GM12878 (cell line): ENCODE measurements at regions not wholly inside any gene's neighbourhood (a gene's known extent, or its start where the extent isn't known, plus 50 kb on each side); places are given as distances from the start of the nearest gene placed in this dataset.

Source experiments
- ATAC-seq: fragments of 200-7000 bp; cut with Tn5 transposase; 3 replicates; pipeline ENCODE4 v1.9.1; 2020; ENCODE audit warnings: mild to moderate bottlenecking, moderate library complexity
- BruUV-seq: library from RNA; stranded (reverse); fragments of 400-500 nt; replicated peaks from 2 replicates; lab custom pipeline; 2021; lab: Mats Ljungman, UMichigan
- CTCF ChIA-PET: fragments of 300-600 bp; sonication (Branson Sonifier 250); formaldehyde crosslinking; extraction: SDS; loops from one replicate; lab custom pipeline; 2021; ENCODE audit warnings: inconsistent platforms; lab: Yijun Ruan, JAX
- POLR2A ChIA-PET: fragments of 350-600 bp; formaldehyde crosslinking; extraction: SDS; loops from one replicate; lab custom pipeline; 2021; ENCODE audit warnings: inconsistent platforms; lab: Charles Lee
- RAD21 ChIA-PET: fragments of 300-600 bp; sonication (Branson Sonifier 250); formaldehyde crosslinking; loops from one replicate; lab custom pipeline; 2023; ENCODE audit warnings: antibody characterized with exemption; ENCODE audit not compliant: unreplicated experiment; lab: Charles Lee
- SMC1A ChIA-PET: fragments of 300-600 bp; sonication (Branson Sonifier 250); formaldehyde crosslinking; loops from one replicate; lab custom pipeline; 2023; ENCODE audit not compliant: unreplicated experiment, uncharacterized antibody; lab: Charles Lee
- DNase-seq: peaks from one replicate; pipeline ENCODE4 v3.0.0-alpha.2; 2011; ENCODE audit warnings: low read depth, low spot score
- FAIRE-seq: peaks from 3 replicates; lab custom pipeline; 2011; peaks lifted over from hg19 to GRCh38; lab: Jason Lieb, UNC
- H2AFZ ChIP-seq: 2 replicates; pipeline ENCODE4 v1.6.0; 2011; ENCODE audit warnings: low read depth, low read length, control low read depth; ENCODE audit not compliant: control insufficient read depth
- H3K27ac ChIP-seq: 2 replicates; pipeline ENCODE4 v1.5.1; 2011; ENCODE audit warnings: control low read depth; ENCODE audit not compliant: control insufficient read depth, insufficient read depth
- H3K27me3 ChIP-seq, 2 experiments: replicated peaks in 1 of 2; 2 replicates each; pipeline versions ENCODE4 v1.6.0 to v1.6.1; 2011; ENCODE audit warnings: low read length in 1 of 2; ENCODE audit not compliant: control insufficient read depth in 2 of 2, insufficient read depth in 2 of 2
- H3K36me3 ChIP-seq, 2 experiments: 2 replicates each; pipeline ENCODE4 v1.5.1; 2011; ENCODE audit warnings: low read length in 1 of 2; ENCODE audit not compliant: control insufficient read depth in 2 of 2, insufficient read depth in 2 of 2
- H3K4me1 ChIP-seq: 2 replicates; pipeline ENCODE4 v1.6.1; 2011; ENCODE audit warnings: mild to moderate bottlenecking, low read length, moderate library complexity, mixed read lengths; ENCODE audit not compliant: control insufficient read depth, insufficient read depth
- H3K4me2 ChIP-seq: 2 replicates; pipeline ENCODE4 v1.6.0; 2011; ENCODE audit warnings: control low read depth; ENCODE audit not compliant: control insufficient read depth, insufficient read depth
- H3K4me3 ChIP-seq: fragments of 200-600 bp; sonication (generic); 2 replicates; pipeline ENCODE4 v1.5.1; 2016
- H3K79me2 ChIP-seq: 2 replicates; pipeline ENCODE4 v1.6.0; 2011; ENCODE audit warnings: low read length; ENCODE audit not compliant: control insufficient read depth, insufficient read depth
- H3K9ac ChIP-seq: 2 replicates; pipeline ENCODE4 v1.8.0; 2011; ENCODE audit warnings: low read length, control low read depth, mixed read lengths; ENCODE audit not compliant: control insufficient read depth, insufficient read depth
- H3K9me3 ChIP-seq: replicated peaks from 3 replicates; pipeline ENCODE4 v1.5.1; 2011; ENCODE audit warnings: mild to moderate bottlenecking, low read length; ENCODE audit not compliant: control insufficient read depth, insufficient read depth
- H4K20me1 ChIP-seq: 2 replicates; pipeline ENCODE4 v1.6.0; 2011; ENCODE audit not compliant: control insufficient read depth, insufficient read depth
- CREM ChIP-seq: IDR thresholded peaks from 2 replicates; pipeline ENCODE4 v1.6.1; 2014; ENCODE audit warnings: antibody characterized with exemption, low read depth
- EZH2 ChIP-seq: IDR thresholded peaks from 2 replicates; pipeline ENCODE4 v1.6.1; 2012; ENCODE audit warnings: low read depth, mild to moderate bottlenecking, control low read depth, inconsistent platforms, low read length, borderline replicate concordance; ENCODE audit not compliant: control insufficient read depth
- HDAC2 ChIP-seq: fragments of 200-600 bp; sonication (generic); IDR thresholded peaks from 2 replicates; pipeline ENCODE4 v1.6.1; 2017
- IKZF1 ChIP-seq: fragments of 450-650 bp; conservative IDR thresholded peaks from 2 replicates; pipeline ENCODE4 v1.6.1; 2017; ENCODE audit warnings: antibody characterized with exemption, mild to moderate bottlenecking
- IKZF2 ChIP-seq, 2 experiments: fragments of 450-650 bp; IDR thresholded peaks; 2 replicates each; pipeline ENCODE4 v1.6.1; 2017; ENCODE audit warnings: mild to moderate bottlenecking in 2 of 2, moderate library complexity in 2 of 2
- JUND ChIP-seq: IDR thresholded peaks from 2 replicates; pipeline ENCODE4 v1.6.1; 2012; ENCODE audit warnings: low read depth, mild to moderate bottlenecking, low read length, improper control_type of control experiment, moderate library complexity
- MYB ChIP-seq: fragments of 150-350 bp; IDR thresholded peaks from 2 replicates; pipeline ENCODE4 v1.6.1; 2014; ENCODE audit warnings: mild to moderate bottlenecking, low read depth, low read length, borderline replicate concordance
- NFYA ChIP-seq: IDR thresholded peaks from 2 replicates; pipeline ENCODE4 v1.6.1; 2011; ENCODE audit warnings: low read depth, mild to moderate bottlenecking, low read length, improper control_type of control experiment, borderline replicate concordance
- NFYB ChIP-seq: IDR thresholded peaks from 2 replicates; pipeline ENCODE4 v1.6.1; 2011; ENCODE audit warnings: low read depth, mild to moderate bottlenecking, low read length, improper control_type of control experiment, moderate library complexity; ENCODE audit not compliant: insufficient read depth
- NKRF ChIP-seq: fragments of 450-650 bp; conservative IDR thresholded peaks from 2 replicates; pipeline ENCODE4 v1.6.1; 2017; ENCODE audit warnings: mild to moderate bottlenecking, moderate library complexity
- POLR2A ChIP-seq: IDR thresholded peaks from 2 replicates; pipeline ENCODE4 v1.6.1; 2011; ENCODE audit warnings: low read depth, mild to moderate bottlenecking, low read length
- RAD51 ChIP-seq: fragments of 450-650 bp; IDR thresholded peaks from 2 replicates; pipeline ENCODE4 v1.6.1; 2016; ENCODE audit warnings: moderate library complexity, mild to moderate bottlenecking, inconsistent platforms
- RBBP5 ChIP-seq: fragments of 200-600 bp; sonication (generic); conservative IDR thresholded peaks from 2 replicates; pipeline ENCODE4 v1.6.1; 2016
- RELA ChIP-seq: fragments of 450-650 bp; IDR thresholded peaks from 2 replicates; pipeline ENCODE4 v1.8.0; 2014; ENCODE audit warnings: borderline replicate concordance; ENCODE audit not compliant: partially characterized antibody
- SIN3A ChIP-seq: IDR thresholded peaks from 2 replicates; pipeline ENCODE4 v1.6.1; 2012; ENCODE audit warnings: low read depth, low read length, improper control_type of control experiment
- SUPT20H ChIP-seq: IDR thresholded peaks from 2 replicates; pipeline ENCODE4 v1.6.1; 2011; ENCODE audit warnings: low read depth, mild to moderate bottlenecking, low read length, moderate library complexity, borderline replicate concordance; ENCODE audit not compliant: control insufficient read depth
- YBX1 ChIP-seq: fragments of 450-650 bp; IDR thresholded peaks from 2 replicates; pipeline ENCODE4 v1.6.1; 2016; ENCODE audit warnings: antibody characterized with exemption
- WGBS: methylation state at CpG from one replicate; pipeline ENCODE4 v1.1.6; 2016; ENCODE audit warnings: low lambda C conversion rate; ENCODE audit not compliant: insufficient replicate concordance, insufficient coverage; ENCODE audit errors: missing lambda C conversion rate; 5-methylcytosine and 5-hydroxymethylcytosine counted together
- in situ Hi-C: fragments of 300-500 bp; cut with MboI; formaldehyde crosslinking; loops from 9 replicates; pipeline ENCODE4 v1.14.3; 2018; ENCODE audit warnings: mixed read lengths
- intact Hi-C: fragments of 100-400 bp; cut with micrococcal nuclease; formaldehyde crosslinking; loops from one replicate; pipeline ENCODE4 v1.14.2; 2022; ENCODE audit not compliant: unreplicated experiment
- TF ChIP-seq, protein P1 (sequence below): fragments of 450-650 bp; IDR thresholded peaks from 2 replicates; pipeline ENCODE4 v1.6.1; 2017; ENCODE audit warnings: mild to moderate bottlenecking, moderate library complexity

GRCh38 chr2:76572981-76573380, 862.3 kb upstream of the GCFC2 start:
- Histone ChIP-seq H3K27ac (no peak overlapping the region), H2AFZ (no peak overlapping the region), H3K79me2 (no peaks in the 10 kb centered on the region), H3K4me1 (no peaks in the 10 kb centered on the region), H3K9ac (no peak overlapping the region), H3K9me3 (no peaks in the 10 kb centered on the region), H3K36me3 (no peaks in the 10 kb centered on the region), H4K20me1 (no peaks in the 10 kb centered on the region), H3K4me3 (no peak overlapping the region), H3K27me3 (no peaks in the 10 kb centered on the region), H3K4me2 (no peak overlapping the region)
- ChIA-PET POLR2A (no interaction called here), RAD21 (no interaction called here), CTCF (no interaction called here), SMC1A (no interaction called here)
- DNase-seq: no peak
- FAIRE-seq: no peak
- WGBS: 38% methylated on average over 2 of the region's 2 CpGs
- ATAC-seq: no peak
- intact Hi-C loops (no loop called here), in situ Hi-C loops (no loop called here)
- TF ChIP-seq IKZF1 (no peak), MYB (no peak), RAD51 (no peak), SIN3A (no peak), RBBP5 (no peak), NKRF (no peak), JUND (no peak), CREM (no peak), SUPT20H (no peak), EZH2 (no peak), HDAC2 (no peak), NFYA (no peak), IKZF2 (IDR thresholded peaks at IDR 0.05) (no peak), RELA (no peak), NFYB (no peak), YBX1 (no peak), POLR2A (no peak)
- TF ChIP-seq, protein P1, sequence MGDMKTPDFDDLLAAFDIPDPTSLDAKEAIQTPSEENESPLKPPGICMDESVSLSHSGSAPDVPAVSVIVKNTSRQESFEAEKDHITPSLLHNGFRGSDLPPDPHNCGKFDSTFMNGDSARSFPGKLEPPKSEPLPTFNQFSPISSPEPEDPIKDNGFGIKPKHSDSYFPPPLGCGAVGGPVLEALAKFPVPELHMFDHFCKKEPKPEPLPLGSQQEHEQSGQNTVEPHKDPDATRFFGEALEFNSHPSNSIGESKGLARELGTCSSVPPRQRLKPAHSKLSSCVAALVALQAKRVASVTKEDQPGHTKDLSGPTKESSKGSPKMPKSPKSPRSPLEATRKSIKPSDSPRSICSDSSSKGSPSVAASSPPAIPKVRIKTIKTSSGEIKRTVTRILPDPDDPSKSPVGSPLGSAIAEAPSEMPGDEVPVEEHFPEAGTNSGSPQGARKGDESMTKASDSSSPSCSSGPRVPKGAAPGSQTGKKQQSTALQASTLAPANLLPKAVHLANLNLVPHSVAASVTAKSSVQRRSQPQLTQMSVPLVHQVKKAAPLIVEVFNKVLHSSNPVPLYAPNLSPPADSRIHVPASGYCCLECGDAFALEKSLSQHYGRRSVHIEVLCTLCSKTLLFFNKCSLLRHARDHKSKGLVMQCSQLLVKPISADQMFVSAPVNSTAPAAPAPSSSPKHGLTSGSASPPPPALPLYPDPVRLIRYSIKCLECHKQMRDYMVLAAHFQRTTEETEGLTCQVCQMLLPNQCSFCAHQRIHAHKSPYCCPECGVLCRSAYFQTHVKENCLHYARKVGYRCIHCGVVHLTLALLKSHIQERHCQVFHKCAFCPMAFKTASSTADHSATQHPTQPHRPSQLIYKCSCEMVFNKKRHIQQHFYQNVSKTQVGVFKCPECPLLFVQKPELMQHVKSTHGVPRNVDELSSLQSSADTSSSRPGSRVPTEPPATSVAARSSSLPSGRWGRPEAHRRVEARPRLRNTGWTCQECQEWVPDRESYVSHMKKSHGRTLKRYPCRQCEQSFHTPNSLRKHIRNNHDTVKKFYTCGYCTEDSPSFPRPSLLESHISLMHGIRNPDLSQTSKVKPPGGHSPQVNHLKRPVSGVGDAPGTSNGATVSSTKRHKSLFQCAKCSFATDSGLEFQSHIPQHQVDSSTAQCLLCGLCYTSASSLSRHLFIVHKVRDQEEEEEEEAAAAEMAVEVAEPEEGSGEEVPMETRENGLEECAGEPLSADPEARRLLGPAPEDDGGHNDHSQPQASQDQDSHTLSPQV: no peak
- no TSS peak for BruUV-seq
